WTC11 (cell line): ENCODE measurements at regions not wholly inside any gene's neighbourhood (a gene's known extent, or its start where the extent isn't known, plus 50 kb on each side); places are given as distances from the start of the nearest gene placed in this dataset.

Experiments
- ATAC-seq: fragments of 200-7000 bp; cut with Tn5 transposase; 2 replicates; pipeline ENCODE4 v1.10.0; 2021; ENCODE audit warnings: mild to moderate bottlenecking, moderate library complexity
- CTCF ChIA-PET: fragments of 300-600 bp; sonication (Branson Sonifier 250); formaldehyde crosslinking; loops from one replicate; lab custom pipeline; 2021; ENCODE audit warnings: antibody characterized with exemption; lab: Charles Lee
- POLR2A ChIA-PET: fragments of 350-600 bp; sonication (Branson Sonifier 250); formaldehyde crosslinking; loops from one replicate; lab custom pipeline; 2021; ENCODE audit warnings: antibody characterized with exemption; lab: Charles Lee
- DNase-seq: peaks from one replicate; pipeline ENCODE4 v3.0.0; 2021; ENCODE audit warnings: low spot score
- H3K27ac Mint-ChIP-seq: 2 replicates; pipeline ENCODE4 v1.8.0; 2021; ENCODE audit warnings: mixed read lengths
- H3K27me3 Mint-ChIP-seq: 2 replicates; pipeline ENCODE4 v1.8.0; 2021; ENCODE audit warnings: low read depth, mild to moderate bottlenecking, moderate library complexity, mixed read lengths
- H3K36me3 Mint-ChIP-seq: 2 replicates; pipeline ENCODE4 v1.8.0; 2021; ENCODE audit warnings: mixed read lengths
- H3K4me1 Mint-ChIP-seq: 2 replicates; pipeline ENCODE4 v1.8.0; 2022; ENCODE audit warnings: mixed read lengths
- H3K4me3 Mint-ChIP-seq: 2 replicates; pipeline ENCODE4 v1.8.0; 2021; ENCODE audit warnings: mild to moderate bottlenecking, moderate library complexity, mixed read lengths
- H3K9me3 Mint-ChIP-seq: 2 replicates; pipeline ENCODE4 v1.8.0; 2021; ENCODE audit warnings: mixed read lengths
- CBFB ChIP-seq: sonication (generic); formaldehyde crosslinking; IDR thresholded peaks from 2 replicates; pipeline ENCODE4 v1.8.1; 2022; ENCODE audit warnings: mild to moderate bottlenecking, low read depth, missing genetic modification reagents
- CREM ChIP-seq: sonication (generic); formaldehyde crosslinking; IDR thresholded peaks from 2 replicates; pipeline ENCODE4 v1.8.1; 2022; ENCODE audit warnings: mild to moderate bottlenecking, missing genetic modification reagents, moderate library complexity
- NFYB ChIP-seq: sonication (generic); formaldehyde crosslinking; conservative IDR thresholded peaks from 2 replicates; pipeline ENCODE4 v1.8.0; 2022; ENCODE audit warnings: low read depth, missing genetic modification reagents
- OVOL2 ChIP-seq: fragments of 250-450 bp; sonication (Bioruptor Pico); IDR thresholded peaks from 2 replicates; pipeline ENCODE4 v1.9.0; 2021; ENCODE audit warnings: mild to moderate bottlenecking, borderline replicate concordance
- TEAD1 ChIP-seq: sonication (generic); formaldehyde crosslinking; IDR thresholded peaks from 2 replicates; pipeline ENCODE4 v1.8.0; 2022; ENCODE audit warnings: mild to moderate bottlenecking, missing genetic modification reagents
- ZBTB21 ChIP-seq: sonication (generic); formaldehyde crosslinking; IDR thresholded peaks from 2 replicates; pipeline ENCODE4 v1.8.1; 2023; ENCODE audit warnings: mild to moderate bottlenecking, missing genetic modification reagents, borderline replicate concordance
- ZNF423 ChIP-seq: fragments of 250-450 bp; sonication (Bioruptor Pico); IDR thresholded peaks from 2 replicates; pipeline ENCODE4 v2.1.2; 2022; ENCODE audit warnings: mild to moderate bottlenecking, moderate library complexity
- TF ChIP-seq, protein P1 (sequence below): sonication (generic); formaldehyde crosslinking; conservative IDR thresholded peaks from 2 replicates; pipeline ENCODE4 v1.8.1; 2023; ENCODE audit warnings: mild to moderate bottlenecking, low read depth, missing genetic modification reagents, moderate library complexity
- TF ChIP-seq, protein P2 (sequence below): sonication (generic); formaldehyde crosslinking; IDR thresholded peaks from 2 replicates; pipeline ENCODE4 v1.8.1; 2022; ENCODE audit warnings: mild to moderate bottlenecking, moderate library complexity, missing genetic modification reagents
- TF ChIP-seq, protein P3 (sequence below): sonication (generic); formaldehyde crosslinking; IDR thresholded peaks from 2 replicates; pipeline ENCODE4 v1.8.0; 2023; ENCODE audit warnings: mild to moderate bottlenecking, missing genetic modification reagents
- TF ChIP-seq, protein P4 (sequence below): sonication (generic); formaldehyde crosslinking; IDR thresholded peaks from 2 replicates; pipeline ENCODE4 v1.8.1; 2023; ENCODE audit warnings: mild to moderate bottlenecking, missing genetic modification reagents, moderate library complexity
- TF ChIP-seq, protein P5 (sequence below): sonication (generic); formaldehyde crosslinking; IDR thresholded peaks from 2 replicates; pipeline ENCODE4 v1.8.1; 2023; ENCODE audit warnings: mild to moderate bottlenecking, missing genetic modification reagents
- TF ChIP-seq, protein P6 (sequence below): sonication (generic); formaldehyde crosslinking; IDR thresholded peaks from 2 replicates; pipeline ENCODE4 v1.8.1; 2023; ENCODE audit warnings: mild to moderate bottlenecking, moderate library complexity, missing genetic modification reagents
- TF ChIP-seq, protein P7 (sequence below): sonication (generic); formaldehyde crosslinking; IDR thresholded peaks from 2 replicates; pipeline ENCODE4 v1.8.0; 2022; ENCODE audit warnings: missing genetic modification reagents

DNA sequence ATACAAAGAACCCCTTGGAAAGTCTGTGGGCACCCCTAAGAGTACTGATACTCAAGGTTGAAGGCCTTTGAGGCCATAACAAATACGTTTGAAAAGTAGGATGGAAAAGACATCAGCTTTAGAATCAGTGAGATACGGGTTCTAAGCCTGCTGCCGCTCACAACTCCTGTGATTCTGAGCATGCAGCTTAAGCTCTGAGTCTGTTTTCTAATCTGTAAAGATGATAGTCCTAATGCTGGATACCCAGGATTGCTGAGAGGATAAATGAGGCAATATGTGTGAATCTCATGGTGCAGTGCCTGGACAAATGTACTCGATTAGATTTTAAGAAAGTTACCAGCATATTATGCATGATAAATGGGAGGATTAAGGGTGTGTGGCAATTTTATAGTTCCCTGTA is 321.0 kb upstream of the HSF2 start (continued):
- TF ChIP-seq, protein P1, sequence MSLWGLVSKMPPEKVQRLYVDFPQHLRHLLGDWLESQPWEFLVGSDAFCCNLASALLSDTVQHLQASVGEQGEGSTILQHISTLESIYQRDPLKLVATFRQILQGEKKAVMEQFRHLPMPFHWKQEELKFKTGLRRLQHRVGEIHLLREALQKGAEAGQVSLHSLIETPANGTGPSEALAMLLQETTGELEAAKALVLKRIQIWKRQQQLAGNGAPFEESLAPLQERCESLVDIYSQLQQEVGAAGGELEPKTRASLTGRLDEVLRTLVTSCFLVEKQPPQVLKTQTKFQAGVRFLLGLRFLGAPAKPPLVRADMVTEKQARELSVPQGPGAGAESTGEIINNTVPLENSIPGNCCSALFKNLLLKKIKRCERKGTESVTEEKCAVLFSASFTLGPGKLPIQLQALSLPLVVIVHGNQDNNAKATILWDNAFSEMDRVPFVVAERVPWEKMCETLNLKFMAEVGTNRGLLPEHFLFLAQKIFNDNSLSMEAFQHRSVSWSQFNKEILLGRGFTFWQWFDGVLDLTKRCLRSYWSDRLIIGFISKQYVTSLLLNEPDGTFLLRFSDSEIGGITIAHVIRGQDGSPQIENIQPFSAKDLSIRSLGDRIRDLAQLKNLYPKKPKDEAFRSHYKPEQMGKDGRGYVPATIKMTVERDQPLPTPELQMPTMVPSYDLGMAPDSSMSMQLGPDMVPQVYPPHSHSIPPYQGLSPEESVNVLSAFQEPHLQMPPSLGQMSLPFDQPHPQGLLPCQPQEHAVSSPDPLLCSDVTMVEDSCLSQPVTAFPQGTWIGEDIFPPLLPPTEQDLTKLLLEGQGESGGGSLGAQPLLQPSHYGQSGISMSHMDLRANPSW: no peak

DNA sequence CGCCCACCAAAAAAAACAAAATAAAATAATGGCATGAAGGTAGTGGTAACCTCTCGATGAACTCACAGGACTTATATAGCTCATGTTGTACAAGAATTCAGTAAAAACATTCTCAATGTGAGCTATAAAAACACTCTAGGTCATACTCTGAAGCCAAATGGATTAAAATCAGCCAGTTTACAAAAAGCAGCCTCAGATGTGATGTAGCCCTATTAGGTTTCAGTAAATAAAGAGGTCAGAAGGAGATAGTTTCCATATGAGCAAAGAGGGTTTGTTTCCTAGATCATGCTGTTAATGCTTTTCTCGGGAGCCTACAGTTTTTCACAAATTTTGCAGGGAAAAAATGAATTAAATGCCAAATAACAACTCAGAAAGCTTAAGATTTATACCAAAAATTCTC is 319.5 kb upstream of the HSF2 start:
- TF ChIP-seq, protein P2, sequence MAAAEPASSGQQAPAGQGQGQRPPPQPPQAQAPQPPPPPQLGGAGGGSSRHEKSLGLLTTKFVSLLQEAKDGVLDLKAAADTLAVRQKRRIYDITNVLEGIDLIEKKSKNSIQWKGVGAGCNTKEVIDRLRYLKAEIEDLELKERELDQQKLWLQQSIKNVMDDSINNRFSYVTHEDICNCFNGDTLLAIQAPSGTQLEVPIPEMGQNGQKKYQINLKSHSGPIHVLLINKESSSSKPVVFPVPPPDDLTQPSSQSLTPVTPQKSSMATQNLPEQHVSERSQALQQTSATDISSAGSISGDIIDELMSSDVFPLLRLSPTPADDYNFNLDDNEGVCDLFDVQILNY (CRISPR knock-in tag): no peak
- no peak for TF ChIP-seq NFYB (CRISPR knock-in tag)
- TF ChIP-seq, protein P3, sequence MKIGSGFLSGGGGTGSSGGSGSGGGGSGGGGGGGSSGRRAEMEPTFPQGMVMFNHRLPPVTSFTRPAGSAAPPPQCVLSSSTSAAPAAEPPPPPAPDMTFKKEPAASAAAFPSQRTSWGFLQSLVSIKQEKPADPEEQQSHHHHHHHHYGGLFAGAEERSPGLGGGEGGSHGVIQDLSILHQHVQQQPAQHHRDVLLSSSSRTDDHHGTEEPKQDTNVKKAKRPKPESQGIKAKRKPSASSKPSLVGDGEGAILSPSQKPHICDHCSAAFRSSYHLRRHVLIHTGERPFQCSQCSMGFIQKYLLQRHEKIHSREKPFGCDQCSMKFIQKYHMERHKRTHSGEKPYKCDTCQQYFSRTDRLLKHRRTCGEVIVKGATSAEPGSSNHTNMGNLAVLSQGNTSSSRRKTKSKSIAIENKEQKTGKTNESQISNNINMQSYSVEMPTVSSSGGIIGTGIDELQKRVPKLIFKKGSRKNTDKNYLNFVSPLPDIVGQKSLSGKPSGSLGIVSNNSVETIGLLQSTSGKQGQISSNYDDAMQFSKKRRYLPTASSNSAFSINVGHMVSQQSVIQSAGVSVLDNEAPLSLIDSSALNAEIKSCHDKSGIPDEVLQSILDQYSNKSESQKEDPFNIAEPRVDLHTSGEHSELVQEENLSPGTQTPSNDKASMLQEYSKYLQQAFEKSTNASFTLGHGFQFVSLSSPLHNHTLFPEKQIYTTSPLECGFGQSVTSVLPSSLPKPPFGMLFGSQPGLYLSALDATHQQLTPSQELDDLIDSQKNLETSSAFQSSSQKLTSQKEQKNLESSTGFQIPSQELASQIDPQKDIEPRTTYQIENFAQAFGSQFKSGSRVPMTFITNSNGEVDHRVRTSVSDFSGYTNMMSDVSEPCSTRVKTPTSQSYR (CRISPR knock-in tag): no peak
- no peak for TF ChIP-seq CBFB (CRISPR knock-in tag)
- TF ChIP-seq ZNF423 (CRISPR knock-in tag): no peak
- TF ChIP-seq, protein P1: no peak
- no peak for TF ChIP-seq CREM (CRISPR knock-in tag)
- TF ChIP-seq, protein P4, sequence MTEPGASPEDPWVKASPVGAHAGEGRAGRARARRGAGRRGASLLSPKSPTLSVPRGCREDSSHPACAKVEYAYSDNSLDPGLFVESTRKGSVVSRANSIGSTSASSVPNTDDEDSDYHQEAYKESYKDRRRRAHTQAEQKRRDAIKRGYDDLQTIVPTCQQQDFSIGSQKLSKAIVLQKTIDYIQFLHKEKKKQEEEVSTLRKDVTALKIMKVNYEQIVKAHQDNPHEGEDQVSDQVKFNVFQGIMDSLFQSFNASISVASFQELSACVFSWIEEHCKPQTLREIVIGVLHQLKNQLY (CRISPR knock-in tag): no peak
- no peak for TF ChIP-seq OVOL2 (CRISPR knock-in tag)
- TF ChIP-seq TEAD1: no peak
- TF ChIP-seq, protein P5, sequence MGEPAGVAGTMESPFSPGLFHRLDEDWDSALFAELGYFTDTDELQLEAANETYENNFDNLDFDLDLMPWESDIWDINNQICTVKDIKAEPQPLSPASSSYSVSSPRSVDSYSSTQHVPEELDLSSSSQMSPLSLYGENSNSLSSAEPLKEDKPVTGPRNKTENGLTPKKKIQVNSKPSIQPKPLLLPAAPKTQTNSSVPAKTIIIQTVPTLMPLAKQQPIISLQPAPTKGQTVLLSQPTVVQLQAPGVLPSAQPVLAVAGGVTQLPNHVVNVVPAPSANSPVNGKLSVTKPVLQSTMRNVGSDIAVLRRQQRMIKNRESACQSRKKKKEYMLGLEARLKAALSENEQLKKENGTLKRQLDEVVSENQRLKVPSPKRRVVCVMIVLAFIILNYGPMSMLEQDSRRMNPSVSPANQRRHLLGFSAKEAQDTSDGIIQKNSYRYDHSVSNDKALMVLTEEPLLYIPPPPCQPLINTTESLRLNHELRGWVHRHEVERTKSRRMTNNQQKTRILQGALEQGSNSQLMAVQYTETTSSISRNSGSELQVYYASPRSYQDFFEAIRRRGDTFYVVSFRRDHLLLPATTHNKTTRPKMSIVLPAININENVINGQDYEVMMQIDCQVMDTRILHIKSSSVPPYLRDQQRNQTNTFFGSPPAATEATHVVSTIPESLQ: no peak
- no peak for ATAC-seq
- Mint-ChIP-seq H3K27ac (no peak overlapping the region), H3K4me3 (no peak overlapping the region), H3K36me3 (no peaks in the 10 kb centered on the region), H3K4me1 (peaks cover 18% of the 10 kb centered on the region), H3K27me3 (no peaks in the 10 kb centered on the region), H3K9me3 (no peaks in the 10 kb centered on the region)
- DNase-seq: no peak
- CTCF ChIA-PET: no interaction called here
- POLR2A ChIA-PET: no interaction called here

DNA sequence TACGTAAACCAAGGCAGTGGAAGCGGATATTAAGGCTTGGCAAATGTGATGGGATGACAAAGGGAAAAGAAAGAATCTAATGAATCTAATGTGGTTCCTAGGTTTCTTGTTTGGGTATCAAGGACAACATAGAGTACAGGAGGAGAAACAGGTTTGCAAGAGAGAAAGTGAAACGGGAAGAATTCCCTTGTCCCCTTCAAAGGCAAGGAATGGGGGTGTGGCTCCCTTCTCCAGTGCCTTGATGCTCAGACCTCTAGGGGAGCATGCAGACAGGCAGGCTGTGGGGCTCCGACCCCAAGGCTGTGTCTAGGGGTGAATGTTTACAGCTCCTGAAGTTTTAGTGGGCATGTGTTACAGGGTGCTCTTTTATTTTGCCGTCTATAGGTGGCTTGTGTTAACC is 317.5 kb upstream of the HSF2 start:
- CTCF ChIA-PET: no interaction called here
- peak; percentile 50; the same call in 1 of the 2 replicates for ATAC-seq
- TF ChIP-seq, protein P4 (CRISPR knock-in tag): no peak
- TF ChIP-seq, protein P6, sequence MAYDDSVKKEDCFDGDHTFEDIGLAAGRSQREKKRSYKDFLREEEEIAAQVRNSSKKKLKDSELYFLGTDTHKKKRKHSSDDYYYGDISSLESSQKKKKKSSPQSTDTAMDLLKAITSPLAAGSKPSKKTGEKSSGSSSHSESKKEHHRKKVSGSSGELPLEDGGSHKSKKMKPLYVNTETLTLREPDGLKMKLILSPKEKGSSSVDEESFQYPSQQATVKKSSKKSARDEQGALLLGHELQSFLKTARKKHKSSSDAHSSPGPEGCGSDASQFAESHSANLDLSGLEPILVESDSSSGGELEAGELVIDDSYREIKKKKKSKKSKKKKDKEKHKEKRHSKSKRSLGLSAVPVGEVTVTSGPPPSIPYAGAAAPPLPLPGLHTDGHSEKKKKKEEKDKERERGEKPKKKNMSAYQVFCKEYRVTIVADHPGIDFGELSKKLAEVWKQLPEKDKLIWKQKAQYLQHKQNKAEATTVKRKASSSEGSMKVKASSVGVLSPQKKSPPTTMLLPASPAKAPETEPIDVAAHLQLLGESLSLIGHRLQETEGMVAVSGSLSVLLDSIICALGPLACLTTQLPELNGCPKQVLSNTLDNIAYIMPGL (CRISPR knock-in tag): no peak
- TF ChIP-seq ZNF423 (CRISPR knock-in tag) (no peak), ZBTB21 (CRISPR knock-in tag) (no peak)
- TF ChIP-seq, protein P7, sequence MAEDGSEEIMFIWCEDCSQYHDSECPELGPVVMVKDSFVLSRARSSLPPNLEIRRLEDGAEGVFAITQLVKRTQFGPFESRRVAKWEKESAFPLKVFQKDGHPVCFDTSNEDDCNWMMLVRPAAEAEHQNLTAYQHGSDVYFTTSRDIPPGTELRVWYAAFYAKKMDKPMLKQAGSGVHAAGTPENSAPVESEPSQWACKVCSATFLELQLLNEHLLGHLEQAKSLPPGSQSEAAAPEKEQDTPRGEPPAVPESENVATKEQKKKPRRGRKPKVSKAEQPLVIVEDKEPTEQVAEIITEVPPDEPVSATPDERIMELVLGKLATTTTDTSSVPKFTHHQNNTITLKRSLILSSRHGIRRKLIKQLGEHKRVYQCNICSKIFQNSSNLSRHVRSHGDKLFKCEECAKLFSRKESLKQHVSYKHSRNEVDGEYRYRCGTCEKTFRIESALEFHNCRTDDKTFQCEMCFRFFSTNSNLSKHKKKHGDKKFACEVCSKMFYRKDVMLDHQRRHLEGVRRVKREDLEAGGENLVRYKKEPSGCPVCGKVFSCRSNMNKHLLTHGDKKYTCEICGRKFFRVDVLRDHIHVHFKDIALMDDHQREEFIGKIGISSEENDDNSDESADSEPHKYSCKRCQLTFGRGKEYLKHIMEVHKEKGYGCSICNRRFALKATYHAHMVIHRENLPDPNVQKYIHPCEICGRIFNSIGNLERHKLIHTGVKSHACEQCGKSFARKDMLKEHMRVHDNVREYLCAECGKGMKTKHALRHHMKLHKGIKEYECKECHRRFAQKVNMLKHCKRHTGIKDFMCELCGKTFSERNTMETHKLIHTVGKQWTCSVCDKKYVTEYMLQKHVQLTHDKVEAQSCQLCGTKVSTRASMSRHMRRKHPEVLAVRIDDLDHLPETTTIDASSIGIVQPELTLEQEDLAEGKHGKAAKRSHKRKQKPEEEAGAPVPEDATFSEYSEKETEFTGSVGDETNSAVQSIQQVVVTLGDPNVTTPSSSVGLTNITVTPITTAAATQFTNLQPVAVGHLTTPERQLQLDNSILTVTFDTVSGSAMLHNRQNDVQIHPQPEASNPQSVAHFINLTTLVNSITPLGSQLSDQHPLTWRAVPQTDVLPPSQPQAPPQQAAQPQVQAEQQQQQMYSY (CRISPR knock-in tag): no peak

More for the DNA sequence above, 317.5 kb upstream of the HSF2 start:
- no peak overlapping the region for H3K4me3 Mint-ChIP-seq
- H3K4me1 Mint-ChIP-seq: peaks cover 13% of the 10 kb centered on the region
- POLR2A ChIA-PET: interaction anchor here (0.7 kb wide), 1 partner anchor 20 kb away, joined by 5 read pairs; no protein-coding TSS in a partner anchor
- peak; percentile 14 for DNase-seq
- H3K27ac Mint-ChIP-seq: no peak overlapping the region
- no peaks in the 10 kb centered on the region for H3K27me3 Mint-ChIP-seq
- no peaks in the 10 kb centered on the region for H3K9me3 Mint-ChIP-seq
- H3K36me3 Mint-ChIP-seq: no peaks in the 10 kb centered on the region
